Stimulated activated CD4-positive, alpha-beta T cell treated with anti-CD3 and anti-CD28 coated beads, Interleukin-12 subunit alpha, Interleukin-12 subunit beta, amount 100 ng/mL, for 48 hours (primary cell): ENCODE measurements at regions not wholly inside any gene's neighbourhood (a gene's known extent, or its start where the extent isn't known, plus 50 kb on each side); places are given as distances from the start of the nearest gene placed in this dataset.

Experiments
- DNase-seq, 3 donors: peaks; one replicate each; pipeline ENCODE4 v3.0.0-alpha.2; 2020; ENCODE audit warnings: low read depth in 2 of 3, low spot score in 1 of 3

DNA sequence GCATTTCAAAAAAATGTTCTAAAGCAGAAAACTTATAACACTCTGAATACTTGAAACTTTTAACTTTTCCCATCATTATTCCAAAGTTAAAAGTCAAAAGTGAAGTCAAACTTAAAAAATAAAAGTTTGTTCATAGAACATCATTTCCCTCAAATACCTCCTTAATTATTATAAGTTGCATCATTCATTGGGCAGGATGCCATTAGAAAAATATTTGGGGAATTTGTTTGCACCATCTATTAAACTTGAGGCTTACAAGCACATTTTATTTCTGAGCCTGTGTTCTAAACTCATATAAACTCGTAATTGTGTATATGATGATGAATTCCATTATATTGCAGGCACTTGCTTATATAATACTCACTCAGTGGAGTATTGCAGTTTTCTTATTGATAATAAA, 588.0 kb upstream of the NRXN1 start:
- no peak for DNase-seq

DNA sequence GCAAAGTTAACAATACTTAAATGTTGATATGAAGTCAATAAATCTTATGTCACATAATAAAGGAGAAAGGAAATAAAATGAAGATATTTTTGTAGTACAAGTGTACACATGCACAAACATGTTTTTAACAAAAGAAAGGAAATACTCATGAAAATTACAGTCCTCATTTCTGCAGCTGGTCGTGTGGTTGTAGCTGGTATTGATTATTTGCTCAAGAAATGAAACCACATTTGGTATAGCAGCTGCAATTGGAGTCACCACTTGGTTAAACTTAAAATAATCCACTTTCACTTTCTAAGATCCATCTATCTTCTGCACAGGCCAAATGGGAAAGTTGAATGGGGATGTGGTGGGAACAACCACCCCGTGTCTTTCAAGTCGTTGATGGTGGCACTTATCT, 580.5 kb upstream of the NRXN1 start:
- no peak for DNase-seq

DNA sequence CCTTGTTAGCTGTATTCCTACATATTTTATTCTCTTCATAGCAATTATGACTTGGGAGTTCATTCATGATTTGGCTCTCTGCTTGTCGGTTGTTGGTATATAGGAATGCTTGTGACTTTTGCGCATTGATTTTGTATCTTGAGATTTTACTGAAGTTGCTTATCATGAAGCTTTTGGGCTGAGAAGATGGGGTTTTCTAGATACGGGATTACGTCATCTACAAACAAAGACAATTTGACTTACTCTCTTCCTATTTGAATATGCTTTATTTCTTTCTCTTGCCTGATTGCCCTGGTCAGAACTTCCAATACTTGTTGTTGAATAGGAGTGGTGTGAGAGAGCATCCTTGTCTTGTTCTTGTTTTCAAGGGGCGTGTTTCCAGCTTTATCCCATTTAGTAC, 569.8 kb upstream of the NRXN1 start:
- no peak for DNase-seq

DNA sequence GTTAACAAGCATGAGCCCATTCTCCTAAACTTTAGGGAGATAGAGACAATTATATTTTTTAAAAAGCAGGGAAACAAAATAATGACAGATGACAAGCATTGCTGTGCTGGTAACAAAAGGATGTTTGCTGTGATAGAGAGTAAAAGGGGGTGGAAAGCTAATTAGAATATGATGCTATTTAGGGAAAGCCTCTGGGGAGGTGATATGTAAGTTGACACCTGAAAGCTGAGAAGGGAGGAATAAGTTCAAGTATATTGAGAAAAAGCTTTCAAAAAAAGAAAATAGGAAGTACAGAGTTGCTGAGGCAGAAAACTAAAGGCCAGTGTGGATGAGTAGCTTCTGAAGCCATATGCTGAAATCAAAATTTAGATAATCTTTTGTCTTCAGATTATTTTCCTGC, 565.2 kb upstream of the NRXN1 start:
- no peak for DNase-seq

DNA sequence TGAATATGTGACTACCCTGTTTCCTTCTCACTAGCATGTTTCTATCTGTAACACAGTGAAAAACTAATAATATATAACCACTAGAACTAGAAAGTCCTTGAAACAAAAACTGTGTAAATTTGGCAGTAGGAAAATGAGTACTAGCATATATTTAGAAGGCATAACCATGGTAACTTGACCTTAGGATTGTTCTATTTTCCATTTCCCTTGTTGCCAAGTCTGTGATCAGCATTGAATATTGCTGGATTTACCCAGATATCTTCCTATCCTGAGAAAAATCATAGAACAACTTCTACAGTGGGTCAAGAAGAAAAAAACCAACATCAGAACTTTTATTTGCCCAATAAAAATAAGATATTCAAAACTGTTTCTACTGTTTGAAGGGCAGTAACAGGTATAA, 563.9 kb upstream of the NRXN1 start:
- DNase-seq = no peak

DNA sequence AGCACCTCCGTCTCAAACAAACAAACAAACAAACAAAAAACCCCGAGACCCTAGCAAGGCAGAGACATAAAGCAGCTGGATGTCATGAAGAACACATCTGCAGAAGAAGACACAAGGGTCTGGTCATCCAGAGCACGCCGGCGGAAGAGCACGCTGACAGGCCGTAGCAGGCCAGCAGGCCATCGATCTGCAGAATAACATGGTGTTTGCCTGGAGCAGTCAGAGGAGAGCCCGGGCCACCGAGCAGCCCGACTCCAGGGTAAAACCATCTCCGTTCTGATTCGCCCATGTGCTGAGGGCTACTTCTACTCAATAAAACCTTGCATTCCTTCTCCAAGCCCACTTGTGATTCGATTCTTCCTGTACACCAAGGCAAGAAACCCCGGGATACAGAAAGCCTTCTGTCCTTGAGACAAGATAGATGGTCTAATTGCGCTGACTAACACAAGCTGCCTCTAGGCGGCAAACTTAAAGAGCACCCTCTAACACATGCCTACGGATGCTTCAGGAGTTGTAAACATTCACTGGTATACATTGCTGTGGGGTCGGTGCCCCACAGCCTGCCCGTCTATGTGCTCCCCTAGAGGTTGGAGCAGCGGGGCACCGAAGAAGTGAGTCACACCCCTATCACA, 549.8 kb upstream of the NRXN1 start:
- no peak for DNase-seq

DNA sequence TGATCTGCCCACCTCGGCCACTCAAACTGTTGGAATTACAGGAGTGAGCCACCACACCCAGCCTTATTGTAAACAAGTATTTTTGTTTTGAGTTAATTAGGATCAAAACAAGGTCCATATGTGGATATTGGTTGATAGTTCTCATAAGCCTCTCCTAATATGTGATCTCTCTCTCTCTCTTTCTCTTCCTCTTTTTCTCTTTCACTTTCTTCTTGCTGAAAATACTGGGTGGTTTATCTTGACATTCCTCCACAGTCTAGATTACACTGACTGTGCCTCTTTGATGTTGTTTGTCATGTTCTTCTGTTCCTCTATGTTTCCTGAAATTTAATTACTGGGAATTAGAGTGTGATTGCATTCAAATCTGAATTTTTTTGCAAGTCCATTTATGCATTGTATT, 547.5 kb upstream of the NRXN1 start:
- no peak for DNase-seq

DNA sequence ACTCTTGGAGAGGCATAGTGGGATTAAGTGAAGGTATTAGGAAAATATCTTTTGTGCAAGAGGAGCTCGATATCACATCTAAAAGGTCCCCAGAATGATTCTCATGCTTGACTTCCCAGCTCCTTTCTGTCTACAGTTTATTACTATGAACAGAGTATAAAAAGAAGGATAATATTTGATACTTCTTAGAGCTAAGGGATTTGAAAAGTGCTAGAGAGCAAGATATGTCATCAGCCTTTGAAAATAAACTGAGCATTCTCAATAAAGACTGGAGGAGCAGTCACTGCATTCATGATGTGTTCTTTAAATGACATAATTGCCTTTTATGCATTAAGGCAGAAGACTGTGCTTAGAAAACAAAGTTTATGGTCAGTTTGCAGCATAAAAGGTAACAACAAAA, 543.2 kb upstream of the NRXN1 start:
- DNase-seq = no peak

DNA sequence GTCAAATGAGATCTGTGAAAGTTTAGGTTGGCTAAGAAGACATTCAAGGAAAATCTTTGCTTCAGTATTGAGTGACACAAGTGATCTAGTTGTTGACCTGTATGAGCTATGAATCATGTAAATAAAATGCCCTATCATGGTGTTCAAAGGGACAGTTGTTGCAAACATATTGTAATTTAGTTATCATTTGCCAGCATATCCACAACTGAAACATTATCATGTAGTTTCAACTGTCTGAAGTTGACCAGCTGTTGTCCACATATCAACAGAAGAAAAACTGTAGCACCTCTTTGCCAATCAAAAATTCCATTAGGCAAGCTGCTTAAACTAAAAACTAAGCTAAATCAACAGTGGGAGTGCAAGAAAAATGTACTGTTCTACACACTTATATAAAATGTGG, 527.1 kb upstream of the NRXN1 start:
- DNase-seq = no peak

DNA sequence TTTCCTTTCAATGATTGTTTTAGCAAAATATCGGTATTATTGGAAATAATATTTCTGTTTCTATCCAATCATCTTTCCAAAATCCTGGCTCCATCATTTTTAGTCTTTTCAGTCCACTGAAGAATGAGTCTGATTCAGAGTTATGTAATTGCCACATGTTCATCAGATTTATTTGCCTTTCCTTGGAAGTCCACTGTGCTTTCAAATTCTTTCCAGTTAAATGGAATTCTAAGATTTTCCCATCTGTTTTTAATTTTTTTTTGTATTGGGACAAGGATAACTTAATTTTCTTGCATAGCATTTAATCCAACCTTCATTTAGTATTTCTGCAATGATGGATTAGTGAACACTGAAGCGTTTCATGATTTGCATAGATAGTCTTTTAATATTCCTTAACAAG, 521.5 kb upstream of the NRXN1 start:
- DNase-seq = no peak

DNA sequence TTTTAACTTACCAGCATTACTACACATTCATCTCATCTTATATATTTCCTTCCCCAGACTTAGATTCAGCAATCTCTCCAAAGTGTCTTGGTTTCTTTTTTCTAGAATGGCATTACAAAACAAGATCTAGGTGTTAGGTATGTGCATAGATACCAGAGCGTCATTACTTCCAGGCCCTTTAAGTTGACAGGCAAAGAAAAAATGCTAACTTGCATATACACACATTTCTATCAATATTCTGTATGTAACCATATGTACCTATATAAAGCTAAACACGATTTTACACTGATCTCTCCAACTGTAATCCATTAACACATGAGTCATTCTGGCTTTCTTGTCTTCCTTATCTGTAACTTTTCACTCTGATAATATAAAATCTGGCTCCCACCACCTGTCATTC, 503.8 kb upstream of the NRXN1 start:
- no peak for DNase-seq

DNA sequence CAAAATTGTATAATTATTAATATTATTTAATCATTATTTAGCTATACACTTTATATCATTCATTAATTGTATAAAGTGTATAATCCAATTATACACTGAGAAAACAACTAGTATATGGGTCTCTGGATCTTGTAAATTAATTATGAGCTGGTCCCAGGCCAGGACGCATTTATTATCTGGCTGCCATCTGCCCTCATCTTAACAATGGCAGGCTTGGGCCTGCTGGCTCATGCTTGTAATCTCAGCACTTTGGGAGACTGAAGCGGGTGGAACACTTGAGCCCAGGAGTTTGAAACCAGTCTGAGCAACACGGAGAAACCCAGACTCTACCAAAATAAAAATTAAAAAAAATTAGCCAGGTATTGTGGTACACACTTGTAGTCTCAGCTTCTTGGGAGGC, 502.2 kb upstream of the NRXN1 start:
- DNase-seq = no peak

DNA sequence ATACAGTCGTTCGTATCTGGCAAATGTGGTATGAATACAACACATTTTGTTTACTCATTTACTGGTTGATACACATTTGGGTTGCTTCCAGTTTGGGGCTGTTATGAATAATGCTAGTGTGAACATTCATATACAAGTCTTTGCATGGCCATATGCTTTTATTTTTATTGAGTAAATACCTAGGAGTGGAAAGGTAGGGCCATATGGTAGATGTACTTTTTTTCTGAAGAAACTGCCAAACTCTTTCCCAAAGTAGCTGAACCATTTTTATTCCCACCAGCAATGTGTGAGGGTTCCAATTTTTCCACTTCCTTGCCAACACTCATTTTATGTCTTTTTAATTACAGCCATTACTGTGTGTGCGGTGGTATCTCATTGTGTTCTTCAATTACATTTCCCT, 496.2 kb upstream of the NRXN1 start:
- DNase-seq = no peak

DNA sequence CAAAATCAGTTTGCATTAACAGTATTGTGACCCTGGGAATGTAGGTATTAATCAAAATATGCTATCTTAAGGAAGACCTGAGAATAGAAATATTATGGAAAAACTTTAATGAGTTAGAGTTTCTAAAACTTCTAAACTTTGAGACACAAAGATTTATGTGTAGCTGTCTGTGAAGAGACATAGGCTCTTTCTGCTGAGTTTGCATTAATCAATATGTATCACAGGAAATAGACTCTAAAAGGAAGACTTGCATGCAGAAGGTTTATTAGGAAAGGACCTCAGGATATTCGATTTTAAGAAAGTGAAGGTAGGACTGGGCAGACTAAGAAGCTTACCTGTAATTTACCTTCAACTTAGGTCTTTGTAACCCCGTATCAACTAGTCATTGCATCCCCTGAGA, 494.8 kb upstream of the NRXN1 start:
- no peak for DNase-seq

DNA sequence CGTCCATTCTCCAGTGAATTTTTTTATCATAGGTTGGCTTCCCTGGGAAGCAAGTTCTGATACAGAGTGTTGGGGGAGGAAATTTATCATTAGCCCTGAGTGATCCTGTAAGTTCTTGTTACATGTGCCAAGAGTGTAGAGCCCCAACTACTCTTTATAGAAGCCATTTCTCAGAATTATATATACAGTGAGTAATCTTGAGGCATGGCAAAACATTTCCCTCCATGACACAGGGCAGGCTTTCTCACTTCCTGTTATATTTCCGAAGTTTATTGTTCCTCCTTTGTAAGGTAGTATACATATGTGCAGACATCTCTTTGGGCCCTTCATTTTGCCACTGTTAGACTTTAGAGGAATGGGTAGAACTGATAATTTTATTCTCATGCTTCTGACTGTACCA, 484.7 kb upstream of the NRXN1 start:
- DNase-seq = no peak

DNA sequence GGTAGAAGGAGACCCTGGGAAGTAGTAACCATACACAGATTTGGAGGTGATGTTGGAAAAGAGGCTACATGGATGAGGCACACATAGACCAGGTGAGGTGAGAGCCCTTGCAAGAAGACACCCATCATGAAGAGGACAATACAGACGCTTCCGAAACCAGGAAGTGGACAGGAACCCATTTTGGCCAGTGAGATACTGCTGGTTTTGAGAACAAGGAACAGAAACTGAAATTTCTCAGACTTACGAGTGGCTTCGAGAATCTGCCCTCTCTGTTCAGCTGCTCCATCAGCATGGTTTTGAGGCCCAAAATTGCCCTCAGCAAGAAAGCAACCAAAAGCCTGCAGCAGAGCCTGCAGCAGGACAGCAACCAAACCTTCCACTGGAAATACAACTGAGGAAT, 479.1 kb upstream of the NRXN1 start:
- no peak for DNase-seq

DNA sequence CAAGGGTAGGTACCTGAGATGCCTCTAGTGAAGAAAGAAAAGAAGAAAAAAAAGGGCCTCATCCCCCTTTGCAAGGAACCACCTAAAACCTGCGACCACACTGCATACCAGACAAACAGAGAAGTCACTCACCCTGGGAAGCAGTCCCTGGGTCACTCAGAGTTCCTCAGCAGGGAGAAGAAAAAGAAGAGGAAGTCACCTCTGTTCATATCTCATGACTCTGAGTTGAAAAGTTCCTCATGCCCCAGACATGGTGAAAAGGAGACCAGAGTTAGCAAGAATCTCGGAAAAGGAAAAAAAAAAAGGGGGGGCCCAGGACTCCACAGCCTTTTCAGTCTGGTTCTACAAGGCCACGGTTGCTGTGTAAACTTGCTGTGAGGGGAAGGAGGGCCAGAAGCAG, 478.4 kb upstream of the NRXN1 start:
- DNase-seq = no peak

DNA sequence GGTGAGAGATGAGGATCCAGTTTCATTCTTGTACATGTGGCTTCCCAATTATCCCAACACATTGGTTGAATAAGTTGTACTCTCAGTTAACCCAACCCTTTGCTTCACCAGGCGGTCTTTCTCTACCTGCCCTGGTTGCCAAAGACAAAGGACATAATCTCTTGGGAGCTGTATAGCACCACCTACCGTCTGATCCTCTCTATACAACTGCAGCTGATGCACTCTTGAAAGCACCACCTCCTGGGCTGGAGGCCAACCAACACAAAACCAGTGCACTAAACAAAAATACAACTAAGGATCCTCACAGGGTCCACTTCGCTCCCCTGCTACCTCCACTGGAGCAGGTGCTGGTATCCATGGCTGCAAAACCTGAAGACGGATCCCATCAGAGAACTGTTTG, 473.6 kb upstream of the NRXN1 start:
- no peak for DNase-seq

DNA sequence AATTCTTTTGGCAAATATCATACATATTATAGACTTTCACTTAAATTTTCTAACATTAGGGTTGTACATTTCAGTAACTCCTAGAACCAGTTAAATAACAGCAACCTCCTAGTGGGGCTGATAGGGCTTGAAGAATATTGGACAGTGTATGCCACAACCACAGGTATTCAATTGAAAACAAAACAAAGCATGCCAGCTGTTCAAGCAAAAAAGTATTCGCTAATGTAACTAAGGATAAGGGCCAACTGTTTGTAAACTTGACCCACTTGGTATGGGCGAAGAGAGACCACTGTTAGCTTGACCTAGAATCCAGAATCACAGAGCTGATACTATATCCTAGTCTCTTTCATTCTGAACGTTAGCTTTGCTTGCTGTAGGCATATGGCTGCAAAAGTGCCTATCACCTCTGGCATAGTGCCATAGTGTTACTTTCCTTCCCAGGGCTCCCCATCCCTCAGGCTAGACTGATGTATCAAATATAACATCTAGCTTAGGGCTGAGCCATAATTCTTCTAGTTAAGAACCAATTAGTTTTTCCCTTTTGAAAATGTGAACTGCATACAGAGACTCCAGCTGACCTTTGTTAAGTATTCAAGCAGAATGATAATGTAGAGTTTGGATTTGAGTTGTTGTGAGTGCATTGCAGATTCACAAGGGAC, 458.8 kb upstream of the NRXN1 start:
- DNase-seq = no peak

DNA sequence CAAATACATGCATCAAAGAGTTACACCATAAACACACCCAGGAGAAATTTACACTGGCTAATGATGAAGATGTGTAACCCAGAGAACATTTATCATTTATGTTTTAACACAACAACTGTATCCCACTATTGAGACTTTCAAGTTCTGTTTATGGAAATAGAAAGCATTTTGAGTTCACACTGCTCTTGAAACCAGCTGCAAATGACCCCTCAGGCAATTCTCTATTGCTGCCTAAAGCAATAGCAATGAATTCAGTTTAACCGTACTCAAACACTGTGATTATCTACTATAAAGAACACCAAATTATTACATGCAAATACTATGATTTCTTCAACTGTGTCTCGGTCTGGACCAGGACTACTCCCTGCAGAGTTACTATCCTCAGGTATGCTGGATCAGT, 452.7 kb upstream of the NRXN1 start:
- DNase-seq = no peak

DNA sequence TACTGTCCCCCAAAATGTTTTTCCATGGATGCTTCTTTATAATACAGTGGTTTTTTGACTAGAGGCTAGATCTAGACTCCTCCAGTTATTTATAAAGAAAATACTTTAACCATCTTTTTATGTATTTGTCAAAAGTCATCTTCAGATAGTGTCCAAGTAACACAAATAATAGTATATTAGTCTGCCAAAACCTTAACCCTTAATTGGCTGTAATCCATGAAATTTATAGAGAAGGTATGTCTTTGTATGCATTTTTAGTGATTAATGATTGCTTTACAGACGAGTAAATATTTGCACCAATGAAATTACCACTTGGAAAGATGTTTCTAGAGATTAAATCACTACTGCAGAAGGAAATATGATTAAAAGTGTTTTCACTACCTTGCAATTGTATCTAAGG, 451.8 kb upstream of the NRXN1 start:
- DNase-seq = no peak

DNA sequence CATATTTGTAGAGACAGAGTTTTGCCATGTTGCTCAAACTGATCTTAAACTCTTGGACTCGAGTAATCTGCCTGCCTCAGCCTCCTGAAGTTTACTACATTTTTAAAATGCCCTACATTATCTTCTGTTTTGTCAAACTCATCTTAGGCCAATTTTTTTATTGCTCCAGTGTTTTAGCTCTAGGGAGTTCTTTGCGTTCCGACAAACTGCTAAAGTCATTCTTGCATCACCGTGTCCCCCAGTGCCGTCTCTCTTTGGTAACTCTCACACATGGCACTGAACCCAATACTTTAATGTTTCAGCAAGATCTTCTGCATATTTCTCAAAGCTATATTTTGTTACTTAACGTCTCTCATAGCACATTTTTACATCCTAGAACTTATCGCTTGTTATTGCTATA, 440.9 kb upstream of the NRXN1 start:
- DNase-seq = no peak

DNA sequence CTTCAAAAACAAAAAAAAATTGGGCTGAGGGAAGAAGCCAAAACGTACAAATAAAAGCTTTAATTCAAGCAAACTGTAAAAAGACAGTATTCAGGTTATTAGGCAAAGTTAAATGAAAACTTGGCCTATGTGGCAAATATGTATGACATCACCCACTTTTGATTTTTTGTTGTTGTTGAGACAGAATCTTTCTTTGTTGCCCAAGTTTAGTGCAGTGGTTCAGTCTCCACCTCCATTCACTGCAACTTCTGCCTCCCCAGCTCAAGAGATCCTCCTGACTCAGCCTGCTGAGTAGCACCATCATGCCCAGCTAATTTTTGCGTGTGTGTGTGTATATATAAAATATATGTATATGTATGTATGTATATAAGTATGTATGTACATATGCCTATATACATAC, 440.4 kb upstream of the NRXN1 start:
- DNase-seq = no peak

DNA sequence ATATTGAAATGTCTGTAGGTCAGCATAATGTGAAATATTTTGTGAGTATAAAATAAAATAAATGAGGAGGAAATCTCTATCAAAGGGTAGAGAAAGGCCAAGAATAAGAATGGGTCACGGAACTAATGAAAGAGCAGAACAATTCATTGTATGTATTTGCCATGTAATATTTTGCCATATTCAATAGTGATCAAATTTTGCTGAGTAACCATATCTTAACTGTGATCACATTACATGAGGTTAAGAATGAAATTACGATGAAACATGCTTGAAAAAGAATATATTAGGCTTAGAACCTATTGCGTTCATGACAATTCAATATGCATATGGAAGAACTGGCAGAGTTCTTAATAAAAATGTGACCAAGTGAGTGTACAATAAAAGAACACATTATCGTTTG, 437.2 kb upstream of the NRXN1 start:
- DNase-seq = no peak
